Fibroblast of villous mesenchyme (primary cell): ENCODE measurements at regions not wholly inside any gene's neighbourhood (a gene's known extent, or its start where the extent isn't known, plus 50 kb on each side); places are given as distances from the start of the nearest gene placed in this dataset.

Source experiments
- DNase-seq: peaks from one replicate; pipeline ENCODE4 v3.0.0-alpha.2; 2010; ENCODE audit warnings: low read depth
- H3K4me3 ChIP-seq: 2 replicates; pipeline ENCODE4 v1.5.1; 2011; ENCODE audit warnings: low read depth, mild to moderate bottlenecking, low read length
- CTCF ChIP-seq: IDR thresholded peaks from 2 replicates; pipeline ENCODE4 v1.5.1; 2012; ENCODE audit warnings: low read depth, mild to moderate bottlenecking, low read length; ENCODE audit not compliant: insufficient read depth

- no peak overlapping the region for H3K4me3 ChIP-seq
- TF ChIP-seq CTCF: no peak
These were observed 81.5 kb upstream of the MBNL2 start for GRCh38 chr13:97140611-97141010.

GRCh38 chr13:97141097-97141496 lies 81.0 kb upstream of the MBNL2 start:
- no peak overlapping the region for H3K4me3 ChIP-seq
- TF ChIP-seq CTCF: no peak
- no peak for DNase-seq

More at GRCh38 chr13:97140611-97141010, 81.5 kb upstream of the MBNL2 start:
- DNase-seq: peak; percentile 41

GRCh38 chr13:97141564-97142005 lies 80.5 kb upstream of the MBNL2 start:
- peak; percentile 87 for DNase-seq
- H3K4me3 ChIP-seq: peak overlapping the region; percentile 43
- no peak for TF ChIP-seq CTCF

- H3K4me3 ChIP-seq: peak overlapping the region; percentile 43
- peak; percentile 43 for DNase-seq
- TF ChIP-seq CTCF: no peak
These were observed 79.7 kb upstream of the MBNL2 start for GRCh38 chr13:97142452-97142851.

- no peak overlapping the region for H3K4me3 ChIP-seq
- no peak for DNase-seq
- TF ChIP-seq CTCF: no peak
These were observed 77.1 kb upstream of the MBNL2 start for GRCh38 chr13:97145057-97145456.

GRCh38 chr13:97148894-97149293 lies 73.2 kb upstream of the MBNL2 start:
- no peak for DNase-seq
- no peak overlapping the region for H3K4me3 ChIP-seq
- no peak for TF ChIP-seq CTCF

GRCh38 chr13:97160421-97160820 lies 61.7 kb upstream of the MBNL2 start:
- no peak for DNase-seq
- H3K4me3 ChIP-seq: no peak overlapping the region
- TF ChIP-seq CTCF: no peak
